ENCODE measurements at regions not wholly inside any gene's neighbourhood (a gene's known extent, or its start where the extent isn't known, plus 50 kb on each side); places are given as distances from the start of the nearest gene placed in this dataset.

DNA sequence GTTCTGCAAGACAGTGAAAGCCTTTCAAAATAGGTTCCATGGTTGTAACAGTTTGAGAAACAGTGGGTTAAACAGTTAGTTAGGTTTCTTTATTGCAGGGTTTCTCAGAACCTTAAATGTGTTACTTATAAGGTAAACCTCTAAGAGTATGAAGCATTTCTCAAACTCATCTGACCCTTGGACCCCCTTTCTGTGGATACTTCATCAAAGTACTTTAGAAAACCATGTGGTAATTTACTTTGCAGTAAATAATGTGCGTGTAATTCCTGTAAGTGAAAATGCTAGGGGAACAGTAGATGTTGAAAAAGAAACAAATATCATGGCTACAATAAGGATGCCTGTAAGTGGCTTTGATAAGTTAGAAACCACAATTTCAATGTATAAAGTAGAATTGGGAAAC is 354.6 kb upstream of the RARB start:
- TF ChIP-seq, protein P1, sequence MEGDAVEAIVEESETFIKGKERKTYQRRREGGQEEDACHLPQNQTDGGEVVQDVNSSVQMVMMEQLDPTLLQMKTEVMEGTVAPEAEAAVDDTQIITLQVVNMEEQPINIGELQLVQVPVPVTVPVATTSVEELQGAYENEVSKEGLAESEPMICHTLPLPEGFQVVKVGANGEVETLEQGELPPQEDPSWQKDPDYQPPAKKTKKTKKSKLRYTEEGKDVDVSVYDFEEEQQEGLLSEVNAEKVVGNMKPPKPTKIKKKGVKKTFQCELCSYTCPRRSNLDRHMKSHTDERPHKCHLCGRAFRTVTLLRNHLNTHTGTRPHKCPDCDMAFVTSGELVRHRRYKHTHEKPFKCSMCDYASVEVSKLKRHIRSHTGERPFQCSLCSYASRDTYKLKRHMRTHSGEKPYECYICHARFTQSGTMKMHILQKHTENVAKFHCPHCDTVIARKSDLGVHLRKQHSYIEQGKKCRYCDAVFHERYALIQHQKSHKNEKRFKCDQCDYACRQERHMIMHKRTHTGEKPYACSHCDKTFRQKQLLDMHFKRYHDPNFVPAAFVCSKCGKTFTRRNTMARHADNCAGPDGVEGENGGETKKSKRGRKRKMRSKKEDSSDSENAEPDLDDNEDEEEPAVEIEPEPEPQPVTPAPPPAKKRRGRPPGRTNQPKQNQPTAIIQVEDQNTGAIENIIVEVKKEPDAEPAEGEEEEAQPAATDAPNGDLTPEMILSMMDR (IDR thresholded peaks at IDR 0.05; ENCODE audit: insufficient read depth, low read length) = no peak
- no peak for TF ChIP-seq SPI1 (IDR thresholded peaks at IDR 0.05; ENCODE audit: borderline replicate concordance, low read depth)
- TF ChIP-seq GABPA (IDR thresholded peaks at IDR 0.05; ENCODE audit: low read depth) = no peak
